ENCODE measurements at regions not wholly inside any gene's neighbourhood (a gene's known extent, or its start where the extent isn't known, plus 50 kb on each side); places are given as distances from the start of the nearest gene placed in this dataset.

DNA sequence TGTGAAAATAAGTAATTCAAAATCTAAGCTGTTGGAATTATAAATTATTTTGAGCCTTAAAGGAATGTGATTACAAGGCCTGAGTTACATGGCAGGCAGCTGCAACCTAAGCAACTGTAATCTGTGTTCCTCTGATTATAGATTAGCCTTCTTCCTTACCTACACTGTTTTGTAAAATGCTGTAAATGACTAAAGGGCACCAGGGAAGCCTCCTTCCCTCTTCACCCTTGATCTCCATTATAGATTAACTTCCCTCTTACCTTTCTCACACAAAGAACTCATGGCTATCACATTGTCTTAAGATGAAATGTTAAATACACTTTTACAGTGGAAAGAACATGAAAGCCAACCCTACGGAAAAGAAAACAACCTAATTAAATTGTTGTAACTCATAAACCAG, 423.7 kb upstream of the KLF12 start:
- Mint-ChIP-seq H3K36me3 (peaks cover 2% of the 10 kb centered on the region), H3K9me3 (peaks cover 4% of the 10 kb centered on the region), H3K4me1 (peaks cover 33% of the 10 kb centered on the region), H3K27ac (no peak overlapping the region), H3K27me3 (ENCODE audit: insufficient read depth, low read depth) (no peaks in the 10 kb centered on the region), H3K4me3 (no peak overlapping the region)
- no peak overlapping the region for H3K4me2 ChIP-seq
- H3K27me3 ChIP-seq: no peaks in the 10 kb centered on the region
- peaks cover 8% of the 10 kb centered on the region for H3K4me1 ChIP-seq
- H3K4me3 ChIP-seq: no peak overlapping the region
- H3K9ac ChIP-seq: no peak overlapping the region
- no peaks in the 10 kb centered on the region for H3K36me3 ChIP-seq
- TF ChIP-seq EZH2phosphoT487 (IDR thresholded peaks at IDR 0.05) (no peak), EZH2 (IDR thresholded peaks at IDR 0.05) (no peak)
- TF ChIP-seq, protein P1, sequence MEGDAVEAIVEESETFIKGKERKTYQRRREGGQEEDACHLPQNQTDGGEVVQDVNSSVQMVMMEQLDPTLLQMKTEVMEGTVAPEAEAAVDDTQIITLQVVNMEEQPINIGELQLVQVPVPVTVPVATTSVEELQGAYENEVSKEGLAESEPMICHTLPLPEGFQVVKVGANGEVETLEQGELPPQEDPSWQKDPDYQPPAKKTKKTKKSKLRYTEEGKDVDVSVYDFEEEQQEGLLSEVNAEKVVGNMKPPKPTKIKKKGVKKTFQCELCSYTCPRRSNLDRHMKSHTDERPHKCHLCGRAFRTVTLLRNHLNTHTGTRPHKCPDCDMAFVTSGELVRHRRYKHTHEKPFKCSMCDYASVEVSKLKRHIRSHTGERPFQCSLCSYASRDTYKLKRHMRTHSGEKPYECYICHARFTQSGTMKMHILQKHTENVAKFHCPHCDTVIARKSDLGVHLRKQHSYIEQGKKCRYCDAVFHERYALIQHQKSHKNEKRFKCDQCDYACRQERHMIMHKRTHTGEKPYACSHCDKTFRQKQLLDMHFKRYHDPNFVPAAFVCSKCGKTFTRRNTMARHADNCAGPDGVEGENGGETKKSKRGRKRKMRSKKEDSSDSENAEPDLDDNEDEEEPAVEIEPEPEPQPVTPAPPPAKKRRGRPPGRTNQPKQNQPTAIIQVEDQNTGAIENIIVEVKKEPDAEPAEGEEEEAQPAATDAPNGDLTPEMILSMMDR (IDR thresholded peaks at IDR 0.05): no peak
- H2AFZ ChIP-seq (replicated peaks): no peak overlapping the region
- DNase-seq (ENCODE audit: low spot score): no peak
- H3F3A ChIP-seq (ENCODE audit: low read depth): peaks cover 3% of the 10 kb centered on the region
- H3K27ac ChIP-seq: no peak overlapping the region
- no peaks in the 10 kb centered on the region for H4K20me1 ChIP-seq (ENCODE audit: low read depth)
- H3K79me2 ChIP-seq (ENCODE audit: low read depth): no peaks in the 10 kb centered on the region
- H3K9me3 ChIP-seq (ENCODE audit: low read depth): no peaks in the 10 kb centered on the region

DNA sequence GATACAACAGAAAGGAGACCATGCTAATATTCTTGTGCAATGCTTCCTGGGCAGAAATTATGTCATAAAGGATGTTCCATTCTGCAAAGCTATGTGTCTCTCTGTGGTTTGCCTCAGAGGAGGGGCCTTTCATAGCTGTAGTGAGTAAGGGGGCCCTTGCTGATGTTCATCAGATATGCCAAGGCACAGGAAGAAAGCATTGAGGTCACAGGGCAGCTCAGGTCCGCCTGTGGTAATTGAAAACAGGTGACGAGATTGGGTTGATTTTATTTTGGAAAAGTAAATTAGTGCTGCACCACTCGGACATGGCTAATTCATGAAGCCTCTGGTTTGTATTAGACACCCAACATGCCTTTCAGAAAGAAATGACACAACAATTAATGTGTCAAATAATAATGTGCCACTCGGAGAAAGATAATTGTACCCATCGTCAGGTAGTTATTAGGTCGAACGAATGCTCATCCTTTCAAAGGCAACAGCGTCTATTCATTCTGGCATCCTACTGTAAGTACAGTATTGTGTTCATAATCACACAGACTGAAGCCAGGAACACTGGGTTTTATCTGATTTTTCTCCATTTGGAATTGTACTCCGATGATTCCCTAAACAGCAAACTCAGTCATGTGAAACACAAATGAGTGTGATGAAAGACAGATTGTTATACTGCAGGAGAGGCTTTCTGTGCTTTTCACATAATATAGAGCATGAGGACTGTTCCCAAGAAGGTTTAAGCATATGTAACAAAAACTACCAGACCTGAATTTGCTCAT, 421.6 kb upstream of the KLF12 start:
- no peaks in the 10 kb centered on the region for H3F3A ChIP-seq (ENCODE audit: low read depth)
- Mint-ChIP-seq H3K27ac (no peak overlapping the region), H3K36me3 (peaks cover 2% of the 10 kb centered on the region), H3K27me3 (ENCODE audit: insufficient read depth, low read depth) (no peaks in the 10 kb centered on the region), H3K4me3 (no peak overlapping the region), H3K4me1 (peaks cover 25% of the 10 kb centered on the region), H3K9me3 (peaks cover 6% of the 10 kb centered on the region)
- H3K4me2 ChIP-seq: no peak overlapping the region
- no peaks in the 10 kb centered on the region for H4K20me1 ChIP-seq (ENCODE audit: low read depth)
- TF ChIP-seq, protein P1 (IDR thresholded peaks at IDR 0.05): no peak
- TF ChIP-seq EZH2 (IDR thresholded peaks at IDR 0.05) (no peak), EZH2phosphoT487 (IDR thresholded peaks at IDR 0.05) (no peak)
- no peak overlapping the region for H2AFZ ChIP-seq (replicated peaks)
- H3K27me3 ChIP-seq: no peaks in the 10 kb centered on the region
- H3K9ac ChIP-seq: no peak overlapping the region
- H3K36me3 ChIP-seq: no peaks in the 10 kb centered on the region
- DNase-seq (ENCODE audit: low spot score): no peak
- H3K27ac ChIP-seq: no peak overlapping the region
- H3K79me2 ChIP-seq (ENCODE audit: low read depth): no peaks in the 10 kb centered on the region
- no peaks in the 10 kb centered on the region for H3K9me3 ChIP-seq (ENCODE audit: low read depth)
- no peaks in the 10 kb centered on the region for H3K4me1 ChIP-seq
- no peak overlapping the region for H3K4me3 ChIP-seq

DNA sequence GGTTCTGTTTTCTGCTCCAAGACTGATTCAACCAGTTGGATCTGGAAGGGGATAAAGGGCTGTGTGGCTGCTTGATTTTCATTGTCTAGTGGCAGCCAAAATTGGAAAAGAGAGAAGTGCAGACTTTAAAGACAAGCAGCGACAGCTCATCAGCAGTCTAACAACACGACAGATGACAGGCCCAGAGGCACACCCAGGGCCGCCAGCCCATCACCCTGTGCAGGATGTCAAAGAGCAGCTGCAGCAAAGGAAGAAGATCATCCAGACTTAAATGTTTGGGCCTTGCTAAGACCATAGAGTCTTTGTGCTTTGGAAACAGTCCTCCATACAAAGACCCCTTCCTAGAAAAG, 421.0 kb upstream of the KLF12 start:
- no peaks in the 10 kb centered on the region for H3K9me3 ChIP-seq (ENCODE audit: low read depth)
- peaks cover 2% of the 10 kb centered on the region for H3K36me3 Mint-ChIP-seq
- H3K4me1 Mint-ChIP-seq: peaks cover 21% of the 10 kb centered on the region
- H3F3A ChIP-seq (ENCODE audit: low read depth): no peaks in the 10 kb centered on the region
- H4K20me1 ChIP-seq (ENCODE audit: low read depth): no peaks in the 10 kb centered on the region
- no peaks in the 10 kb centered on the region for H3K79me2 ChIP-seq (ENCODE audit: low read depth)
- H3K27ac Mint-ChIP-seq: no peak overlapping the region
- H3K4me2 ChIP-seq: no peak overlapping the region
- no peaks in the 10 kb centered on the region for H3K27me3 Mint-ChIP-seq (ENCODE audit: insufficient read depth, low read depth)
- no peak overlapping the region for H3K27ac ChIP-seq
- no peak overlapping the region for H3K4me3 Mint-ChIP-seq
- H3K4me3 ChIP-seq: no peak overlapping the region
- H3K9me3 Mint-ChIP-seq: peaks cover 6% of the 10 kb centered on the region
- H2AFZ ChIP-seq (replicated peaks): no peak overlapping the region
- no peaks in the 10 kb centered on the region for H3K4me1 ChIP-seq
- H3K36me3 ChIP-seq: no peaks in the 10 kb centered on the region
- H3K9ac ChIP-seq: no peak overlapping the region
- H3K27me3 ChIP-seq: no peaks in the 10 kb centered on the region
- TF ChIP-seq EZH2 (IDR thresholded peaks at IDR 0.05) (no peak), EZH2phosphoT487 (IDR thresholded peaks at IDR 0.05) (no peak)
- TF ChIP-seq, protein P1 (IDR thresholded peaks at IDR 0.05): no peak
- no peak for DNase-seq (ENCODE audit: low spot score)

Measured in neural progenitor cell (in vitro differentiated cells).